ENCODE measurements at regions not wholly inside any gene's neighbourhood (a gene's known extent, or its start where the extent isn't known, plus 50 kb on each side); places are given as distances from the start of the nearest gene placed in this dataset.

DNA sequence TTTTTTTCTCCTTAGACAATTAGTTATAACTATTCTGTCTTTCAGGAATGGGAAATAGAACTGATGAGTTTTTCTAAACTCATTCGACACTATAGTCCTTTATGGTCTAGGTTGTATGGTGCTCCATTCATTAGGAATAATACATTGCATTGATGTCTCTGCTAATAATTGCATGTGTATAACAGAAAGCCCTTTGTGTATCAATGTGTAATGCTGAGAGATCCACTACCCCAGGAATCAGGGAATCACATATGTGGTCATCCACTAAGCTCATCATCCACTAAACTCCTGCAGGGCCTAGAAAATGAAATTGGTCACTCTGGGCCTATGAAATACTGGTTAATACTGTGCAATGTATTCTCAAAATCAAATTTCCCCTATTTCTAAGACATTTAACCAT, 242.0 kb upstream of the CDH18 start:
- H2AFZ ChIP-seq (ENCODE audit: insufficient read depth, low read depth, low read length, poor library complexity, severe bottlenecking): no peak overlapping the region
- no peak overlapping the region for H3K27ac ChIP-seq (ENCODE audit: low read length in 2 of 2)
- intact Hi-C loops (cut with micrococcal nuclease): no loop called here
- DNase-seq: no peak
- H3K36me3 ChIP-seq (replicated peaks in 1 of 2; ENCODE audit: control extremely low read depth in 1 of 2, control insufficient read depth in 1 of 2, extremely low read depth in 1 of 2, insufficient read depth in 2 of 2, low read length in 1 of 2): no peaks in the 10 kb centered on the region
- H3K27me3 ChIP-seq (replicated peaks in 1 of 4; ENCODE audit: control extremely low read depth in 1 of 4, control insufficient read depth in 3 of 4, insufficient read depth in 4 of 4, low read length in 3 of 4): no peaks in the 10 kb centered on the region
- H3K4me3 ChIP-seq (ENCODE audit: control extremely low read depth in 1 of 5, extremely low read depth in 1 of 5, insufficient read depth in 1 of 5, low read depth in 2 of 5, low read length in 4 of 5): no peak overlapping the region
- ChIA-PET POLR2A (no interaction called here), CTCF (no interaction called here)
- H3K9me3 ChIP-seq (ENCODE audit: control extremely low read depth in 1 of 3, control insufficient read depth in 2 of 3, insufficient read depth in 1 of 3, low read length in 2 of 3): no peaks in the 10 kb centered on the region
- H3K9ac ChIP-seq (ENCODE audit: low read length): no peak overlapping the region
- no peaks in the 10 kb centered on the region for H3K4me1 ChIP-seq (ENCODE audit: control insufficient read depth in 2 of 2, insufficient read depth in 2 of 2, low read length in 2 of 2)
- Mint-ChIP-seq H3K4me3 (no peak overlapping the region), H3K27me3 (no peaks in the 10 kb centered on the region), H3K27ac (no peak overlapping the region), H3K9me3 (ENCODE audit: insufficient read depth) (no peaks in the 10 kb centered on the region), H3K4me1 (no peaks in the 10 kb centered on the region)
- ATAC-seq (ENCODE audit: low read depth): no peak
- TF ChIP-seq CTCF (IDR thresholded peaks at IDR 0.05): no peak
- no peak for TF ChIP-seq EZH2 (IDR thresholded peaks at IDR 0.05; ENCODE audit: borderline replicate concordance, insufficient read depth, low read depth, low read length, poor library complexity, severe bottlenecking)
- H3K79me2 ChIP-seq (ENCODE audit: control insufficient read depth, insufficient read depth, low read length): no peaks in the 10 kb centered on the region
- no peak overlapping the region for H3K4me2 ChIP-seq (replicated peaks; ENCODE audit: low read depth, low read length, poor library complexity, severe bottlenecking)
- H4K20me1 ChIP-seq (ENCODE audit: control insufficient read depth, insufficient read depth, low read length, poor library complexity, severe bottlenecking): no peaks in the 10 kb centered on the region
- no CpG with 5 or more reads among the region's 1 CpG for WGBS (ENCODE audit: insufficient coverage)

- intact Hi-C loops (cut with micrococcal nuclease): no loop called here
- no peaks in the 10 kb centered on the region for H3K27me3 Mint-ChIP-seq
- Histone ChIP-seq H3K4me1 (ENCODE audit: control insufficient read depth in 2 of 2, insufficient read depth in 2 of 2, low read length in 2 of 2) (no peaks in the 10 kb centered on the region), H4K20me1 (ENCODE audit: control insufficient read depth, insufficient read depth, low read length, poor library complexity, severe bottlenecking) (no peaks in the 10 kb centered on the region), H3K79me2 (ENCODE audit: control insufficient read depth, insufficient read depth, low read length) (no peaks in the 10 kb centered on the region), H3K36me3 (replicated peaks in 1 of 2; ENCODE audit: control extremely low read depth in 1 of 2, control insufficient read depth in 1 of 2, extremely low read depth in 1 of 2, insufficient read depth in 2 of 2, low read length in 1 of 2) (no peaks in the 10 kb centered on the region), H3K4me2 (replicated peaks; ENCODE audit: low read depth, low read length, poor library complexity, severe bottlenecking) (no peak overlapping the region), H2AFZ (ENCODE audit: insufficient read depth, low read depth, low read length, poor library complexity, severe bottlenecking) (no peak overlapping the region), H3K9me3 (ENCODE audit: control extremely low read depth in 1 of 3, control insufficient read depth in 2 of 3, insufficient read depth in 1 of 3, low read length in 2 of 3) (no peaks in the 10 kb centered on the region), H3K4me3 (ENCODE audit: control extremely low read depth in 1 of 5, extremely low read depth in 1 of 5, insufficient read depth in 1 of 5, low read depth in 2 of 5, low read length in 4 of 5) (no peak overlapping the region), H3K27me3 (replicated peaks in 1 of 4; ENCODE audit: control extremely low read depth in 1 of 4, control insufficient read depth in 3 of 4, insufficient read depth in 4 of 4, low read length in 3 of 4) (no peaks in the 10 kb centered on the region), H3K27ac (ENCODE audit: low read length in 2 of 2) (no peak overlapping the region), H3K9ac (ENCODE audit: low read length) (no peak overlapping the region)
- ATAC-seq (ENCODE audit: low read depth) (no peak), DNase-seq (no peak)
- H3K4me3 Mint-ChIP-seq: no peak overlapping the region
- ChIA-PET POLR2A (no interaction called here), CTCF (no interaction called here)
- TF ChIP-seq EZH2 (IDR thresholded peaks at IDR 0.05; ENCODE audit: borderline replicate concordance, insufficient read depth, low read depth, low read length, poor library complexity, severe bottlenecking) (no peak), CTCF (IDR thresholded peaks at IDR 0.05) (no peak)
- no CpG with 5 or more reads among the region's 2 CpGs for WGBS (ENCODE audit: insufficient coverage)
- no peaks in the 10 kb centered on the region for H3K9me3 Mint-ChIP-seq (ENCODE audit: insufficient read depth)
- no peaks in the 10 kb centered on the region for H3K4me1 Mint-ChIP-seq
- no peak overlapping the region for H3K27ac Mint-ChIP-seq
These were observed 241.5 kb upstream of the CDH18 start for GRCh38 chr5:20229303-20230005.

Measured in B cell (primary cell).